Anterior cingulate cortex (tissue), 58 donors: ENCODE measurements at regions not wholly inside any gene's neighbourhood (a gene's known extent, or its start where the extent isn't known, plus 50 kb on each side); places are given as distances from the start of the nearest gene placed in this dataset.
"Not testable (repeated sequence)": the region's sequence is repeated elsewhere in the genome, so short reads cannot be mapped to it uniquely, and the experiment has no call there.

Experiments used
- DNase-seq, 58 donors: peaks; one replicate each; lab custom pipeline; 2025; lab: John Stamatoyannopoulos, UW

GRCh38 chr22:49413551-49413950, 414.1 kb downstream of the BRD1 start:
- no peak for DNase-seq

GRCh38 chr22:49413146-49413545, 414.5 kb downstream of the BRD1 start:
- DNase-seq = no peak

- DNase-seq = no peak
These were observed 415.4 kb downstream of the BRD1 start for GRCh38 chr22:49412236-49412635.

DNA sequence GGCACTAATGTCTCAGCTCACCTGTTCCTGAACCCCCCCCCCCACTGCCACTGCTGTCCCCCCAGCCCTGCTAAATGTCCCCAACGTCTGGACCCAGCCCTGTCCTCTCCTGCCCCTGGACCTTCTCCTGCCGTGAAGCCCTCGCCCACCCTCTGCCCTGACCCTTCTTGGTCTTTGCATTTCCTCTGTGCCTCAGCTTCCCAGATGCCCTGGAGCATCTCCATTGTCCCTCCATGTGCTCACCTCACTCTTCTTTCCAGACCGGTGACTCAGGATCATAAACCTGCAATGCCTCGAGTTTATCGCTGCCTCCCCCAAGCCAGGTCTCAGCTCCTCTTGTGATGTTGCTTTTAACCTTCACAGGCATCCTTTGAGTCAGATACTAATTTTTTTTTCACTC, 416.4 kb downstream of the BRD1 start:
- no peak for DNase-seq

DNA sequence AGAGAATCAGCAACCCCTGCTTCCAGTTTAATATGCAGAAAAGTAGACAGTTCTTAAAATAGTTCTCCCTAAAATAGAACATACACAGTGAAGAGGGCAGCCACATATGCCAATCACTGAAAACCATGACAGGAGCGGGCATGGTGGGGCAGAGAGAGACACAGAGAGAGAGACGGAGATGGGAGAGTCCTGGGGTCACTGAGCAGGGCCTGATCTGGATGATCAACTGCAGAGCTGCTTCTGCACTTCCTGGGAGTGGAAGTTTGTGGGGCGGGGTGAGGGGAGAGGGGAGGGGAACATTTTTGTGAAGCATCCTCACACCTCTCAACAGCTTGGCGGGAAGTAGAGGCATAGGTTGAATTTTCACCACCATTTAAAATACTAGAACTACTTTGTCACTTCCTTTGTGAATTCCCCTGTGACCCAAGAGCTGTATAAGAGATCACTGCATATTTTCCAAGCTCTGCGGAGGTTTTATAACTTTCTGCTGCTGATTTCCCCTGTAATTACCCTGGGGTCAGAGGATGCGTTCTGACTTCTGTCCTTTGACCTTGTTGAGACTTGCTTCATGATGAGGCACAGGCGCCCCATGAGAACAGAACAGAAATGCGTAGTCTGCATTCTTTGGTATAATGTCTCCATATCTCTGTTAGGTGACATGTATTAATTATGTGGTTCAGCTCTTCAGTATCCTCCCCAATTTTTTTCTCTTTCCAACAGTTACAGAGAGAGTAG, 419.4 kb downstream of the BRD1 start:
- no peak for DNase-seq

- no peak for DNase-seq
These were observed 420.6 kb downstream of the BRD1 start for GRCh38 chr22:49406879-49407587.

GRCh38 chr22:49406047-49406650, 421.5 kb downstream of the BRD1 start:
- DNase-seq = no peak

DNA sequence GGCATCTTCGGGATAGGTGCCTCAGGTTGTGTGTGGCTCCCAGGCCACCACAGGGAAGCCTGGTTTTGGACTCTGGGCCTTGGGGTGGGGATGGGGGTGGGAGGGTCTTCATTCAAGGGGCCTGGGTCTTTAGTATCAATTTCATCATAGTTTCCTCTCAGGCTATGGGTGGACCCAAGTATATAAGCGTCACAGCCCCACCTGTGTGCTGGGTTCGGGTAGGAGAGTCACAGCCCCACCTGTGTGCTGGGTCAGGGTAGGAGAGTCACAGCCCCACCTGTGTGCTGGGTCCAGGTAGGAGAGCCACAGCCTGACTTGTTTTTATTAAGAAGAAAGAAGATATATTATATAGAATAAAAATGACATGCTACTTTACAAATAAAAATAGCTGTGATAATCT, 422.1 kb downstream of the BRD1 start:
- no peak for DNase-seq

GRCh38 chr22:49404576-49405241, 423.0 kb downstream of the BRD1 start:
- no peak for DNase-seq

DNA sequence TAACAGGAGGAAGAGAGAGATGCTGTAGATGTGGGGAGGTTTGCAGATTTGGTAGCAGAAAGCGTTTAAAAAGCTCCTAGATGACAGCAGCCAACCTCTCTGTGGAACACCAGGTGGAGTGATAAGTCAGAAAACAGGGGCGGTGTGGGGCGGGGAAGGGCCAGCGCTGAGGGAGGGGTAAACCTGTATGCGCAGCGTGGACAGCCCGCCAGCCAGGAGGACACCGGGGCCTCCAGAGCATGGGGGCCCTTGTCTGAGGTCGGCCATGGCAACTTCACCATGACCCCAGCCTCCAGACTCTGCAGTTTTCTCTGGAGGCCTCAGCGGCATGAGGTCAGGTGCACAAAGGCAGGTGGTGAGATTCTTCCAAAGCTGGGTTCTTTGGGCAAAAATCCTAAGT, 423.7 kb downstream of the BRD1 start:
- DNase-seq = no peak

DNA sequence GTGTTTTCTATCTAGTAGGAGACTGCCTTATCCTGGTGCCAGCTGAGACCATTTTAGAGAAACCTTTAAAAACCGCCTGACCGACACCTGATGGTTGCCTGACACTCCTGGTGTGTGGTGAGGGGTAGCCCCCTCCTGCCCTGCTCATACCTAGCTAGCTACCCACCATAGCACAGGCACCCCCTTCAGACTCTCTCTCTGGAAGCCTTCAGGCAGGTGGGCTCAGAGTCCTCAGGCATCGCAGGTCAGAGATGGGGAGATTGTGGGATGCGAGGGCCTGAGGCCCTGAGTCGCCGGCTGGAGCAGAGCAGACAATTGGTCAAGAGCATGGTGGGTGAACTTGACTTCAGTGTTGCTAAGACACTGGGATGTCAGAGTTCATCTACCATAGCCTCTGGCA, 424.6 kb downstream of the BRD1 start:
- DNase-seq = no peak

DNA sequence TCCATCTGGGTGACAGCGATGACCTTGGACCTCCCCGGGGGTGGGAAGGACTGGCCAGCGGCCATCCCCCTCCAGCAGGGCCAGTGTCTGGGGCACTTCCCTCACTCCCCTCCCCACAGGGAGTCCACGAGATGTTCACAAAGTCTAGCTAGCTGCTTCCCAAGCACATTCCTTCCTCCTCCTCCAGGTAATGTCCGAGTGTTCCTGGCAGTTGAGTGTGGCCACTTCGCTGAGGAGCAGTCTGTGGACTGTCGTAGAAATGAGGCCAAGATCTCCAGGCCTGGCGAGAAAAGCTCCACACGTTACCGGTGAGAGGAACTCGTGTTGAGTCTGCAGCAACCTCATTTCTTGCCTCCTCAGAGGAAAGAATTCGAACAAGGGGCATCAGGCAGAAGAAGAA, 425.5 kb downstream of the BRD1 start:
- DNase-seq = no peak

DNA sequence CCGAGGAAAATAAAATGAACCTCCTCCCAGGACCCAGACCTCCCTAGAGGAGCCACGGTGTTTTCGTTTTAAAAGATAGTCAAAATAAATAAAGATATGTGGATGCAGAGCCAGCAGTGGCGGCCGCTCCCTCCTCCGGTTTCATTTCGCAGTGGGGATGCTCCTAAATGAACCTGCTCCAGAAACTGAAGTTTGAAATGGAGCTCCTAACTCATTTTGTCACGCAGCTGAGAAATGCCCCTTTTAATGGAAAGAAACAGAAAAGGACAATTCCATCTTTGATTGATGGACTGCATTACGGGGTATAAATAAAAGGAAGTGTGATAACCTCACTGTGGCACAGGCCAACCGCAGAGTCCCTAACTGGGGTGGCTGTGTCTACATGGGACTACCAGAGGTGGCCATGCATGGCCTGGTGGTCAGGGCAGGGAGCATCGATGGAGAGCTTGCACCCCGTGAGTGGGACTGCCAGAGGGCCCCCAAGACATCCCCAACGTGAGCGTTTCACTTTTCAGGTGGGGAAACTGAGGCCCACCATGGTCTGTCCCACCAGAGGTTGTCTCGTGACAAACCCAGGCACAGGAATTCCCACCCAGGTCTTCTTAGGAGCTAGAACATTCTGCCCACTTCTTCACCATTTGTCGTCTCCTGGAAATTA, 426.6 kb downstream of the BRD1 start:
- no peak for DNase-seq

DNA sequence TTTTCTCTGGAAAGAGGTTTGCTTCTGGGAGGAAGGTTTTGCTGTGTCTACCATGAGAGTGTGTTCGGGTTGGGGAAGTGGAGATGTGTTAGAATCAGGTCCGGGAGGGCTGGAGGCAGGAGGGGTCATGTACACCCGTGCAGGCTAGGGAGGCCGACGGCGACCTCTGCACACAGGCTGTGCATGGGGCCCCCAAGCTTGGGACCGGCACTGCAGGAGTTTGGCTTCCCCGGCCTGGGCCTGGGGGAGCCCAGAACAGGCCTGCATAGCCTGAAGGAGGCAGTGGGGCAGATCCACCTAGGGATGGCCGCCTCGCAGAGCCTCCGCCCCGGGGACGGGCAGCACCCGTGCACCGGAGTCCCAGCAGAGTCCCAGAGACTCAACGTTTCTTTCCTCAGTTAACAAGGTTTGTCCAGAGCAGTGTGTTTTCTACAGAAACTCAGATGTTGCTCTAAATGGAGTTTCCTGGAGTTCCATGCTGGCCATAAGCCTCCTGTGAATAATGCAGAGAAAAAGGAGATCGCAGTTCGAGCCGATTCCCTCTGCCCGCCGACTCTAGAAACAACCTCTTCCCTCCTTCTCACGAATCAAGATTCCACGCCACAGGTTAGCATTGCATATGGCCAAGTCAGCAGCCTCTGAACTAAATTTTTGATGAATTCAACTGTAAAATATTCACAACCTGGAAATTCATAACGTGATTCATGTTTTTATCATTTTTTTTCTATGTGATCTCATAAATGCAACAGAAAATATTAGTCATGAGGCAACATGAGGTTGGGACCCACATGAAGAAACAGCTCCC, 427.3 kb downstream of the BRD1 start:
- no peak for DNase-seq

- DNase-seq = no peak
These were observed 429.0 kb downstream of the BRD1 start for GRCh38 chr22:49398646-49399045.

- no peak for DNase-seq
These were observed 429.6 kb downstream of the BRD1 start for GRCh38 chr22:49398115-49398514.

- DNase-seq = no peak
These were observed 430.9 kb downstream of the BRD1 start for GRCh38 chr22:49396817-49397216.

DNA sequence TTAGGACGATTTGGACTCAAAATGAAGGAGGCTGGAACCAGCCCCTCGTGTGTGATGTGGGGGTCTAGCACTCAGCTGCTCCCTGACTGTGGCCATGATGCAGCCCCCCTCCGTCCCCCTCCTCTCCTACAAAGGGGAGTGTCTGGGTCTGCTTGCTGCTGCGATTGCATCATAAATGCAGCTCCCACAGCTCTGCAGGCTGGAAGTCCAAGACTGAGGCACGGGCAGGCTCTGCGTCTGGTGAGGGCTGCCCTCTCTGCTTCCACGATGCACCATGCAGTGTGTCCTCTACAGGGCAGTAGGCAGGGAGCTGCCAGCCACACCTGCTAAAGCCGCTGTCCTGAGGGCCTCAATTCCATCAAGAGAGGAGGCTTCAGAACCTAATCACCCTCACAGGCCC, 432.1 kb downstream of the BRD1 start:
- DNase-seq = no peak

GRCh38 chr22:49395062-49395461, 432.6 kb downstream of the BRD1 start:
- not testable (repeated sequence) for DNase-seq
